ENCODE measurements at regions not wholly inside any gene's neighbourhood (a gene's known extent, or its start where the extent isn't known, plus 50 kb on each side); places are given as distances from the start of the nearest gene placed in this dataset.

- DNase-seq (ENCODE audit: extremely low read depth in 1 of 2, low read depth in 1 of 2): no peak
These were observed 256.5 kb downstream of the MYCN start for GRCh38 chr2:16196687-16197503.

GRCh38 chr2:16195681-16196070, 255.3 kb downstream of the MYCN start:
- no peak for DNase-seq (ENCODE audit: extremely low read depth in 1 of 2, low read depth in 1 of 2)

GRCh38 chr2:16194931-16195680, 254.8 kb downstream of the MYCN start:
- DNase-seq (ENCODE audit: extremely low read depth in 1 of 2, low read depth in 1 of 2): no peak

- no peak for DNase-seq (ENCODE audit: extremely low read depth in 1 of 2, low read depth in 1 of 2)
These were observed 254.2 kb downstream of the MYCN start for GRCh38 chr2:16194530-16194929.

- DNase-seq (ENCODE audit: extremely low read depth in 1 of 2, low read depth in 1 of 2): no peak
These were observed 253.7 kb downstream of the MYCN start for GRCh38 chr2:16194096-16194390.

- no peak for DNase-seq (ENCODE audit: extremely low read depth in 1 of 2, low read depth in 1 of 2)
These were observed 252.3 kb downstream of the MYCN start for GRCh38 chr2:16192416-16193216.

GRCh38 chr2:16191431-16192200, 251.3 kb downstream of the MYCN start:
- no peak for DNase-seq (ENCODE audit: extremely low read depth in 1 of 2, low read depth in 1 of 2)

- DNase-seq (ENCODE audit: extremely low read depth in 1 of 2, low read depth in 1 of 2): no peak
These were observed 250.3 kb downstream of the MYCN start for GRCh38 chr2:16190446-16191270.

GRCh38 chr2:16189836-16190160, 249.4 kb downstream of the MYCN start:
- no peak for DNase-seq (ENCODE audit: extremely low read depth in 1 of 2, low read depth in 1 of 2)

- no peak for DNase-seq (ENCODE audit: extremely low read depth in 1 of 2, low read depth in 1 of 2)
These were observed 248.9 kb downstream of the MYCN start for GRCh38 chr2:16189029-16189835.

GRCh38 chr2:16188261-16188890, 248.0 kb downstream of the MYCN start:
- no peak for DNase-seq (ENCODE audit: extremely low read depth in 1 of 2, low read depth in 1 of 2)

GRCh38 chr2:16187482-16187817, 247.1 kb downstream of the MYCN start:
- DNase-seq (ENCODE audit: extremely low read depth in 1 of 2, low read depth in 1 of 2): no peak

GRCh38 chr2:16186661-16187481, 246.5 kb downstream of the MYCN start:
- DNase-seq (ENCODE audit: extremely low read depth in 1 of 2, low read depth in 1 of 2): no peak

GRCh38 chr2:16185801-16186272, 245.5 kb downstream of the MYCN start:
- DNase-seq (ENCODE audit: extremely low read depth in 1 of 2, low read depth in 1 of 2): no peak

GRCh38 chr2:16184945-16185660, 244.8 kb downstream of the MYCN start:
- no peak for DNase-seq (ENCODE audit: extremely low read depth in 1 of 2, low read depth in 1 of 2)

- no peak for DNase-seq (ENCODE audit: extremely low read depth in 1 of 2, low read depth in 1 of 2)
These were observed 244.1 kb downstream of the MYCN start for GRCh38 chr2:16184341-16184890.

GRCh38 chr2:16183345-16183744, 243.0 kb downstream of the MYCN start:
- DNase-seq (ENCODE audit: extremely low read depth in 1 of 2, low read depth in 1 of 2): no peak
